Colonic mucosa (tissue), 4 donors: ENCODE measurements at regions not wholly inside any gene's neighbourhood (a gene's known extent, or its start where the extent isn't known, plus 50 kb on each side); places are given as distances from the start of the nearest gene placed in this dataset.

Experiments used
- DNase-seq: peaks from one replicate; pipeline ENCODE4 v3.0.0-alpha.2; 2020
- H3K27ac ChIP-seq: fragments of 200-600 bp; one replicate; pipeline ENCODE4 v1.8.0; 2021
- H3K27me3 ChIP-seq: fragments of 200-600 bp; one replicate; pipeline ENCODE4 v1.8.0; 2021
- H3K36me3 ChIP-seq: fragments of 200-600 bp; one replicate; pipeline ENCODE4 v1.8.0; 2021
- H3K4me1 ChIP-seq: fragments of 200-600 bp; one replicate; pipeline ENCODE4 v1.8.0; 2021; ENCODE audit warnings: mild to moderate bottlenecking
- H3K4me3 ChIP-seq: fragments of 200-600 bp; one replicate; pipeline ENCODE4 v1.8.0; 2021
- H3K9ac ChIP-seq, 2 donors: one replicate each; pipeline ENCODE4 v1.7.0; 2013; ENCODE audit warnings: control low read depth in 2 of 2, low read depth in 2 of 2, low read length in 2 of 2
- H3K9me3 ChIP-seq: fragments of 200-600 bp; one replicate; pipeline ENCODE4 v1.8.0; 2021
- CTCF ChIP-seq: fragments of 200-600 bp; IDR thresholded peaks from one replicate; pipeline ENCODE4 v1.8.0; 2022; ENCODE audit warnings: antibody characterized with exemption, mild to moderate bottlenecking
- intact Hi-C: fragments of 100-400 bp; cut with DNase I; formaldehyde crosslinking; loops from one replicate; pipeline ENCODE4 v1.14.1; 2022
- donor health status: healthy.
- donor health status: DM: no; HTN: no; CAD: no.
- donor health status: DM: no; HTN: no; CAD: no.

- H3K9ac ChIP-seq: no peak overlapping the region
- H3K27me3 ChIP-seq: no peaks in the 10 kb centered on the region
- no peaks in the 10 kb centered on the region for H3K9me3 ChIP-seq
- H3K4me1 ChIP-seq: no peaks in the 10 kb centered on the region
- intact Hi-C loops: no loop called here
- DNase-seq: no peak
- no peak overlapping the region for H3K27ac ChIP-seq
- no peak for TF ChIP-seq CTCF
- no peaks in the 10 kb centered on the region for H3K36me3 ChIP-seq
- H3K4me3 ChIP-seq: no peak overlapping the region
Measured at GRCh38 chr1:194707074-194707473, 1520.7 kb upstream of the B3GALT2 start.

DNA sequence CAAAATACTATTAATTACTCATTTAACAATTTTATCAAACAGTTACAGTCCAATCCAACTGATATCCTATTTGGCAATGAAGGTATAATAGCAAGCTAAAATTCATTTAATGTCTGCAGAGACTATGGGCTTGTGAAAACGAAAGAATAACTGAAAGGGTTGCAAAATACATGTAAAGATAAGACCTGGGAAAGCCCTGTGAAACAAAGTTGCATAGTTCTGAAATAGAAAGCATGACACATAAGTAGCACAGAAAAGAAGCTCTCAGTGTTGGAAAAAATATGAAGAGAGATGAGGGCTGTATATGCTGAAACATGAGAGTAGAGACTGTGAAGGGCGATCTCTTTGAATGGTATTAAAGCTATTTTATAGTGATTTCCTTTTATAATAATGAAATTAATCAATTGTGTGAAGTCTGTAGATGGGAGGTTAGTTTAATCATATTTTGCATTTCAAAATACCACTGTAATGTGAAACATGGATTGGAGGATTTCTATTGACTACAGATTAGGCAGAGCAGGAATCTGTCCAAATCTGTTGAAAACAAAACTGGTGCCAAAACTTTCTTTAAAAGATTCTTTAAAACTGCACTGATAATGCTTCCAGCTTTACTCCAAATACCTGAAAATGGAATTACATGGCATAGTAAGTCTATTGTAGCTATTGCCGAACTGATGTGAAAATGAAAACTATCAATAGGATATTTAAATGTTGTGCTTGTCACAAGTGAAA, 1518.9 kb upstream of the B3GALT2 start:
- Histone ChIP-seq H3K27me3 (no peaks in the 10 kb centered on the region), H3K27ac (no peak overlapping the region), H3K36me3 (no peaks in the 10 kb centered on the region), H3K4me3 (no peak overlapping the region), H3K4me1 (no peaks in the 10 kb centered on the region), H3K9me3 (no peaks in the 10 kb centered on the region), H3K9ac (no peak overlapping the region)
- intact Hi-C loops: no loop called here
- TF ChIP-seq CTCF: no peak
- DNase-seq: no peak

DNA sequence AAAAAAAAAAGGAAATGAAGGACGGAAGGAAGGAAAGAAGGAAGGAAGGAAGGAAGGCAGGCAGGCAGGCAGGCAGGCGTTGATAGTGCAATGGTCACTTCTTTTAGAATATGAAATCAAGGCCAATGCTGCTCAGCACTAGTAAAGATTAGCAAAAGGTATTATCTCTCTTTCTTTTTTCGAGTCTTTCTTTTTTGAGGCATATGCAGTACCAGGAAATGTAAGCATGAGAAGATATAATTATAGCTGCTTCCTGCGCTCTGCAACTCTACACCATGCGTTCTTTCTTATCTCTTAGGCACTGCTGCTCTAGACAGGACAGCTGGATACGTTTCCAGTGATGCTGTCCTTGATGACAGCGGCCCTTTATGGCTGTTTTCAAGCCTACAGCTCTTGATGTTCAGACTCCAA, 1512.5 kb upstream of the B3GALT2 start:
- DNase-seq: no peak

GRCh38 chr1:194693244-194693643, 1506.8 kb upstream of the B3GALT2 start:
- Histone ChIP-seq H3K27me3 (no peaks in the 10 kb centered on the region), H3K9ac (no peak overlapping the region), H3K27ac (no peak overlapping the region), H3K9me3 (no peaks in the 10 kb centered on the region), H3K4me3 (no peak overlapping the region), H3K36me3 (no peaks in the 10 kb centered on the region), H3K4me1 (no peaks in the 10 kb centered on the region)
- intact Hi-C loops: no loop called here
- no peak for TF ChIP-seq CTCF
- DNase-seq: no peak

More for the DNA sequence above, 1512.5 kb upstream of the B3GALT2 start:
- Histone ChIP-seq H3K36me3 (no peaks in the 10 kb centered on the region), H3K9ac (no peak overlapping the region), H3K4me1 (no peaks in the 10 kb centered on the region), H3K9me3 (no peaks in the 10 kb centered on the region), H3K27me3 (no peaks in the 10 kb centered on the region), H3K4me3 (no peak overlapping the region), H3K27ac (no peak overlapping the region)
- no peak for TF ChIP-seq CTCF
- intact Hi-C loops: no loop called here

DNA sequence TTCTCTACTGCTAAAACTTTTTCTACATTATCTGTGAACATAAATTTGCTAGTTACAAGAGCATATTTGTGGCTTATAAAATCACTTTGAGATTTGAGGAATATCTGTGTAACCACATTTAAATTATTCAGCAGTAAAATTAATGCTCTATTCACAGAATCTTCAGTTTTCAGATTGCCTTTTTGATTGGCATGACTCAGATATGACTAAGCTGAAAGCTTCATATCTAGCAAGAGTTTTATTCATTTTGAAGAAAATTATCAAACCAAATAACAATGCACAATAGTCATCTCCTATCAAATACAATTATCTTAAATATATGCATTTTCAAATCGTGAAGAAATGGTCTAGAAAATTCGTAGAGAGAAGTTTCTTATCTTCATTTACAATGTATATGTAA, 1498.2 kb upstream of the B3GALT2 start:
- H3K27me3 ChIP-seq: no peaks in the 10 kb centered on the region
- no peak for TF ChIP-seq CTCF
- intact Hi-C loops: no loop called here
- no peaks in the 10 kb centered on the region for H3K36me3 ChIP-seq
- no peak for DNase-seq
- H3K4me1 ChIP-seq: no peaks in the 10 kb centered on the region
- no peak overlapping the region for H3K9ac ChIP-seq
- no peak overlapping the region for H3K4me3 ChIP-seq
- no peak overlapping the region for H3K27ac ChIP-seq
- no peaks in the 10 kb centered on the region for H3K9me3 ChIP-seq
